DMS153 treated with DMSO at 0.1 percent for 48 hours (cell line): ENCODE measurements at regions not wholly inside any gene's neighbourhood (a gene's known extent, or its start where the extent isn't known, plus 50 kb on each side); places are given as distances from the start of the nearest gene placed in this dataset.
"Not testable (repeated sequence)": the region's sequence is repeated elsewhere in the genome, so short reads cannot be mapped to it uniquely, and the experiment has no call there.

Experiments
- DNase-seq: peaks from one replicate; lab custom pipeline; 2025; ENCODE audit not compliant: unreplicated experiment; lab: John Stamatoyannopoulos, UW

DNA sequence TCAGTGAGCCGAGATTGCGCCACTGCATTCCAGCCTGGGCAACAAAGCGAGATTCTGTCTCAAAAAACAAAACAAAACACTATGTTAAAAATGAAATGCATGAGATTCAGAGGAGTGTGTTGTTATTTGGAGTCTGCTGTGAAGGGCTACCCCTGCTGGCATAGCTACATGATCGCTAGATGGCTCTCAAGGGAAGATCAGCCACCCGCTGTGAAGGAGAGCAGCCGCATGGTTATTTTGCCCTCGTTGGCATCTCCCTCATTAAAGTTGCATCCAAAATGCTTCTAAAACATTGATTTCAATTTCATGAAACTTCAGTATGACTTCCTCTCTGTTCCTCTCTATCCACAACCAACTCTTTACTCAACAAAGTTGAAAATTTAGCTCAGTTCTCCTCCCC, 54.8 kb upstream of the NDUFV2 start:
- DNase-seq: no peak

DNA sequence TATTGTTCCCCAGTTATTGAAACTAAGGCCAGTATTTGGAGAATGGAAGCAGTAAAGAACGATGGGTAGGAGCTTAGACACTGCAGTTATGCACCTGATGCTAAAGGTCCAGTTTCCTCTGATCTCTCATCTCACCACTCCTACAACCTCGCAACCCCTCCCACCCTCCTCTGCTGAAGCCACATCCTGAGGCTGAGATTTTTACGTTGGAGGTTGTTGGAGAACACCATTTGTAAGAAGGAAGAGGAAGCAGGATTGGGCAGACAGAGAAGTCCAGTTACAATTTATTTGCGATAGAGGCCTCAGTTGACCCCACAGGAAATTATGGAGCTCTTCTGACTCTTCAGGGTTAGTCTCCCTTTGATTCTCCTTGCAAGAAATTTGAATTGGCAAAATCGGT, 54.3 kb upstream of the NDUFV2 start:
- no peak for DNase-seq

DNA sequence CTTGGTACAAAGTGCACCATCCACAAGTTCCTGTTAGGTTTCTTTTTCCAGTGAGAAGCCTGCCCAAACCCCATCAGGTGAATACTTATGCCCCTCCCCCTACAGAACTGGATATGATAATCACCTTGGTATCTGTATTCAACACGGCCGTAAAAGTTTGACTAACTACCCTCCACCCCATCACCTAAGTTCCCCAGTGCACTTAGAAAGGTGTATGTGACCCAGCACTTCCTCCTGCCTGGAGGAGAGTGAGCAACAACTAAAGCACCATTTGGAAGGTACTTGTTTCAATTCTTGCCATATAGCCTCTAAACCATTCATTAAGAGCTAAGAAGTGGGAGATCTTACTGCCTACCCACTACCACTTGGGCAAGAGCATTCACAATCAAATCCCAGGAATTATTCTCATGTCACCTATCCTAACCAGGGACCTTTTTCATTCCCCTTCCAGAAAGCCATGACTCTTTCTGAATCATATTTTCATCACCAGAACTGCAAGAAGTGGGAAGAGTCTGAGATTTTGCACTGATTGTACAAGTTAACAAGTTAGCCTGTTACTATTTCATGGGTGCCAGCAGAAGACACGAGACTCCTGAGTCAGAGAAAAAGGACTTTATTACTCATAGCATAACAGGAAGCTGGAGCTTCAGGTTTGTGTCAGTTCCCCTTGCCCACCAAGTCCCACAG, 53.5 kb upstream of the NDUFV2 start:
- DNase-seq: no peak

DNA sequence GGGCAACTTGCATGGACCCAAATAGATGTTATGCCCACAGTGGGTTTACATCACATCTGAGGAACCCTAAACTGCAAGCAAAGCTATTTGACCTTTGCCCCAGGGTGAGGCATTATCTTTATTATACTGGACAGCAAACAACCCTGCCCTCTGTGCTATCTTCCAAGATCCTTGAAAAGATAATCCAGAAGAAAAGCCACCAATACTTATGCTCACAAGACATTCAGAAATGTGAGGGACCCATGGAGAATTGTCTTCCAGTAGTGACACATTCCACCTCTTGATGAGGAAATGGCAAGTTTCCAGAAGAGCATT, 53.0 kb upstream of the NDUFV2 start:
- no peak for DNase-seq

DNA sequence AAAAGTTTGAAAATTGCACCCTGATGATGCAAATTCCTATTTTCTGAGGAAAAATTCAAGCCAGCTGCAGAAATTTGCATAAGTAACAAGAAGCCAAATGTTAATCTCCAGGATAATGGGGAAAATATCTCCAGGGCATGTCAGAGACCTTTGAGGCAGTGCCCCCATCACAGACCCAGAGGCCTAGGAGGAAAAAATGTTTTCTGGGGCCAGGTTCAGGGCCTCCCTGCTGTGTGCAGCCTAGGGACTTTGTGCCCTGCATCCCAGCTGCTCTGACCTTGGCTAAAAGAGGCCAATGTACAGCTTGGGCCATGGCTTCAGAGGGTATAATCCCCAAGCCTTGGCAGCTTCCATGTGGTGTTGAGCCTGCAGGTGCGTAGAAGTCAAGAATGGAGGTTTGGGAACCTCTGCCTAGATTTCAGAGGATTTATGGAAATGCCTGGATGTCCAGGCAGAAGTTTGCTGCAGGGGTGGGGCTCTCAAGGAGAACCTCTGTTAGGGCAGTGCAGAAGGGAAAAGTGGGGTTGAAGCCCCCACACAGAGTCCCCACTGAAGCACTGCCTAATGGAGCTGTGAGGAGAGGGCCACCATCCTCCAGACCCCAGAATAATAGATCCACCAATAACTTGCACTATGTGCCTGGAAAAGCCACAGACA, 51.7 kb upstream of the NDUFV2 start:
- not testable (repeated sequence) for DNase-seq
